GM12875 (cell line): ENCODE measurements at regions not wholly inside any gene's neighbourhood (a gene's known extent, or its start where the extent isn't known, plus 50 kb on each side); places are given as distances from the start of the nearest gene placed in this dataset.
"Not testable (repeated sequence)": the region's sequence is repeated elsewhere in the genome, so short reads cannot be mapped to it uniquely, and the experiment has no call there.

Experiments used
- H3K4me3 ChIP-seq: one replicate; pipeline ENCODE4 v1.5.1; 2011; ENCODE audit warnings: low read depth, low read length, control low read depth
- TF ChIP-seq, protein P1 (sequence below): IDR thresholded peaks from 2 replicates; pipeline ENCODE4 v1.5.1; 2011; ENCODE audit warnings: low read depth, mild to moderate bottlenecking, control low read depth, inconsistent platforms, low read length, moderate library complexity, borderline replicate concordance; ENCODE audit not compliant: insufficient read depth

GRCh38 chrX:16347968-16348670 lies 180.8 kb downstream of the MAGEB17 start:
- no peak overlapping the region for H3K4me3 ChIP-seq
- TF ChIP-seq, protein P1, sequence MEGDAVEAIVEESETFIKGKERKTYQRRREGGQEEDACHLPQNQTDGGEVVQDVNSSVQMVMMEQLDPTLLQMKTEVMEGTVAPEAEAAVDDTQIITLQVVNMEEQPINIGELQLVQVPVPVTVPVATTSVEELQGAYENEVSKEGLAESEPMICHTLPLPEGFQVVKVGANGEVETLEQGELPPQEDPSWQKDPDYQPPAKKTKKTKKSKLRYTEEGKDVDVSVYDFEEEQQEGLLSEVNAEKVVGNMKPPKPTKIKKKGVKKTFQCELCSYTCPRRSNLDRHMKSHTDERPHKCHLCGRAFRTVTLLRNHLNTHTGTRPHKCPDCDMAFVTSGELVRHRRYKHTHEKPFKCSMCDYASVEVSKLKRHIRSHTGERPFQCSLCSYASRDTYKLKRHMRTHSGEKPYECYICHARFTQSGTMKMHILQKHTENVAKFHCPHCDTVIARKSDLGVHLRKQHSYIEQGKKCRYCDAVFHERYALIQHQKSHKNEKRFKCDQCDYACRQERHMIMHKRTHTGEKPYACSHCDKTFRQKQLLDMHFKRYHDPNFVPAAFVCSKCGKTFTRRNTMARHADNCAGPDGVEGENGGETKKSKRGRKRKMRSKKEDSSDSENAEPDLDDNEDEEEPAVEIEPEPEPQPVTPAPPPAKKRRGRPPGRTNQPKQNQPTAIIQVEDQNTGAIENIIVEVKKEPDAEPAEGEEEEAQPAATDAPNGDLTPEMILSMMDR, result no peak

- TF ChIP-seq, protein P1, result no peak
- no peak overlapping the region for H3K4me3 ChIP-seq
Measured at GRCh38 chrX:16357902-16358301, 190.6 kb downstream of the MAGEB17 start.

DNA sequence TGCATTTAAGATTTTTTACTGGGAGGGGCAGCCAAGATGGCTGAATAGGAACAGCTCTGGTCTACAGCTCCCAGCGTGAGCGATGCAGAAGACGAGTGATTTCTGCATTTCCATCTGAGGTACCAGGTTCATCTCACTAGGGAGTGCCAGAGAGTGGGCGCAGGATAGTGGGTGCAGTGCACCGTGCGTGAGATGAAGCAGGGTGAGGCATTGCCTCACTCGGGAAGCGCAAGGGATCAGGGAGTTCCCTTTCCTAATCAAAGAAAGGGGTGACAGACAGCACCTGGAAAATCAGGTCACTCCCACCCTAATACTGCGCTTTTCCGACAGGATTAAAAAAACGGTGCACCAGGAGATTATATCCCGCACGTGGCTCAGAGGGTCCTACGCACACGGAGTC lies 192.8 kb downstream of the MAGEB17 start:
- not testable (repeated sequence) for H3K4me3 ChIP-seq

DNA sequence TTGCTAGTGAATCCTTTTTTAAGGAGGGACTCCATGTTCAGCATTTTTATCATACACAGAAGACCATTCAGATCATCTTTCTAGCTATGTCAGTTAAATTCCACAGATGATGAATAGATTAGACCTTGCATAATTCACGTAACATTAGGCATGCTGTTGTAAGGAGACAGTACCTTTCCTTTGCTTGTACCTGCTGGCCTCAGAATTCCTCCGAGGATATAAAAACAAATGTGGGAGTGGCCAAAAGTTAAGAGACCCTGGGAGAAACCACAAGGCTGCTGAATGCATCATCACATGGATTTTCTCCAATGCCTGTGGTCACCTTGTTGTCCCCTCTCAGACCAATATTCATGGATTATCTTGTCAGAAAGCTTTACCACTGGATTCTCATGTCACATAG lies 201.4 kb downstream of the MAGEB17 start:
- TF ChIP-seq, protein P1, result no peak
- no peak overlapping the region for H3K4me3 ChIP-seq

DNA sequence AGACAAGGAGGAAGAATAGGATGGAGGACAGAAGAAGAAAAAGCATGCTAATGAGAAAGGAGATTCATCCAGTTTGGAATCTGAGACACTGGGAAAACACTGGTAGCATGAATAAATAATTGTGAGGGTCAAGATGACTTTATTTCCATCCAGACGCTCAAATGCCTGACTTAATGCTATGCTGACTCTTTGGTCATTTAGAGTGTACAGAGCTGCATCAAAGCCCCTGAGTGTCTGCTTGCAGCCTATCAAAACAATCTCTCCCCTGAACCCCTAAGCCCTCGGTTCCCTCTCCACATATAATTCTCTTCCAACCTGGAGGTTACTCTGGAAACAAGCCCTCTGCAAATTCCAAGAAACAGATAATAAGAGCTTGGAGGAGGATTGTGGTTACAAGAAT lies 208.8 kb downstream of the MAGEB17 start:
- TF ChIP-seq, protein P1, result no peak
- no peak overlapping the region for H3K4me3 ChIP-seq

DNA sequence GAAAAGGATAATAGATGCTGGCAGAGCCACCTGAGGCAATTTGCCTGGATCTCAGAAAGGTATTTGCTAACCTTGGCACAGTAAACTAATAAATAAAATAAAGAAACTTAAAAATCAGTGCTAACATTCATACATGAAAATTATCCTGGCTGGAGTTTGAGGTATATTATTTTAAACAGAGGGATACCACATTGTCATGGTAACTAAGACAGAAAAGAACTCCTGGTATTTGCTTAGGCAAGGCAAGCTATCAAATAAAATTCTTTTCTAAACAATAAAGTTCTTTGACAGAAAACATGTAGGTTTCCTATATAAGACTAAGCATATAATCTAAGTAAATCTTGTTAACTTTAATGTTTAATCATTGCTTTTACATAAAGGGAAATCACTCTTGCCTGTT lies 218.8 kb downstream of the MAGEB17 start:
- H3K4me3 ChIP-seq, result no peak overlapping the region
- TF ChIP-seq, protein P1, result no peak

DNA sequence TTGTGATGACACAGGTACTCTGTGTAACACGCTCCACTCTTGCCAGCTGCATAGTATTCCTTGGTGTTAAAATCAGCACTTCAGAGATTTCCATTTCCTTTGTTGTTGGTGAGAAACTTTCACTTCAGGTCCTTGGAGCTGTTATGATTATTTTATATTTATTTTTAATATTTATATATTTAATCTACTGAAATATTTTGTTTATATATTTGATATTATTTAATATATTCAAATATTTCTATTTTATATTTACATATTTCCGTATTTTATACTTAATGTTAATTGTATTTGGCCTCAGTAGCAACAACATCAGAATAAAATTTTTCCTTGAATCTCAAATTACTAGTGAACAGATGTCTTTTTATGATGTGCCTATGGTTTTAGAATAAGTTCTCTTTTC lies 225.3 kb downstream of the MAGEB17 start:
- no peak overlapping the region for H3K4me3 ChIP-seq
- TF ChIP-seq, protein P1, result no peak

GRCh38 chrX:16394290-16394689 lies 227.0 kb downstream of the MAGEB17 start:
- TF ChIP-seq, protein P1, result no peak
- H3K4me3 ChIP-seq, result no peak overlapping the region
